SU-DHL-6 (cell line): ENCODE measurements at regions not wholly inside any gene's neighbourhood (a gene's known extent, or its start where the extent isn't known, plus 50 kb on each side); places are given as distances from the start of the nearest gene placed in this dataset.

Experiments
- EZH2phosphoT487 ChIP-seq: fragments of 200-600 bp; sonication (generic), shearing (Covaris generic); conservative IDR thresholded peaks from 2 replicates; pipeline ENCODE4 v1.6.1; 2018; ENCODE audit warnings: mild to moderate bottlenecking, antibody characterized with exemption, low read length, moderate library complexity, mixed read lengths
- TF ChIP-seq, protein P1 (sequence below): fragments of 200-600 bp; sonication (generic); IDR thresholded peaks from one replicate; pipeline ENCODE4 v1.5.1; 2017; ENCODE audit warnings: antibody characterized with exemption, mild to moderate bottlenecking, low read length, moderate library complexity; ENCODE audit not compliant: insufficient read depth, poor library complexity, severe bottlenecking

DNA sequence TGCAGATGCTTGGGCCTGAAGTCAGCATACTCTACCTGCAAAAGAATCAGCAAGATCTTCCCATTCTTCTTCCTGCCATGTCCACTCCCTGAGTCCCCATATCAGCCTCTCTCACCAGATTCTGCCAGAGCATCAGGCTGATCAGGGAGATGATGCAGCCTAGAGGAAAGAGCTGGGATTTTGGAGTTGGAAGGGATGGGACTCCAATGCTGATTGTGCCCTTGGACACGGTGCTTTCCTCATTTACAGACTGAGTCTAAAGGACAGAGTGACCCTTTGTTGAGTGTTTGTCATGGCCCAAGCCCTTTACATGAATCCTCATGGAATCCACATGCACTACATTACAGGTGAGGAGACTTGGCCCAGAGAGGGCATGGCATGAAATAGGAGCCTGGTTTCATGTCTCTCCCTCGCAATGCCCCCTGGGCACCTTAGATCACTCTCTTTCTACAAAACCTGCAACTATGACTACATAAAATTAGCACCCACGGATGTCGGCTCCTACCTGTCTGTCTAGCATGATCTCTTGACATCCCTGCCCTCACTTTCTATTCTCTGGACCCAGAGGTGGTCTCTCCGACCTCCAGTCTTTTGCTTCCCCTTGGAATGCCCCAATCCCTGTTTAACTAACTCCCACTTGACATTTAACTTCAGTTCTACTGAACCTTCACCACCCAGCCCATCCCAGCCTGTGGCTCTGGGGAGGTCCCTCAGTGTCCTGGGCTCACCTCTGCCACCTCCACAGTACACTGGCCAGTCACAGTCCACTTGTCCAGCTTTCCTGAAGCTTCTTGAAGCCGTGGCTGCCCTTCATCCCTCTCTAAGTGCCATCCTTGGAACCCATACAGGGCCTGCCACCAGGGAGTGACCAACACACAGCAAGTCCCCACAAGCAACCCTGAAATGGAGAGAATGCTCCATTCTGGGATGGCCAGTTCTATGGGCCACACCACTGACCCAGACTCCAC, 173.5 kb downstream of the ABHD5 start:
- TF ChIP-seq, protein P1, sequence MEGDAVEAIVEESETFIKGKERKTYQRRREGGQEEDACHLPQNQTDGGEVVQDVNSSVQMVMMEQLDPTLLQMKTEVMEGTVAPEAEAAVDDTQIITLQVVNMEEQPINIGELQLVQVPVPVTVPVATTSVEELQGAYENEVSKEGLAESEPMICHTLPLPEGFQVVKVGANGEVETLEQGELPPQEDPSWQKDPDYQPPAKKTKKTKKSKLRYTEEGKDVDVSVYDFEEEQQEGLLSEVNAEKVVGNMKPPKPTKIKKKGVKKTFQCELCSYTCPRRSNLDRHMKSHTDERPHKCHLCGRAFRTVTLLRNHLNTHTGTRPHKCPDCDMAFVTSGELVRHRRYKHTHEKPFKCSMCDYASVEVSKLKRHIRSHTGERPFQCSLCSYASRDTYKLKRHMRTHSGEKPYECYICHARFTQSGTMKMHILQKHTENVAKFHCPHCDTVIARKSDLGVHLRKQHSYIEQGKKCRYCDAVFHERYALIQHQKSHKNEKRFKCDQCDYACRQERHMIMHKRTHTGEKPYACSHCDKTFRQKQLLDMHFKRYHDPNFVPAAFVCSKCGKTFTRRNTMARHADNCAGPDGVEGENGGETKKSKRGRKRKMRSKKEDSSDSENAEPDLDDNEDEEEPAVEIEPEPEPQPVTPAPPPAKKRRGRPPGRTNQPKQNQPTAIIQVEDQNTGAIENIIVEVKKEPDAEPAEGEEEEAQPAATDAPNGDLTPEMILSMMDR = no peak
- no peak for TF ChIP-seq EZH2phosphoT487
